NCI-H146 treated with DMSO at 0.1 percent for 48 hours (cell line): ENCODE measurements at regions not wholly inside any gene's neighbourhood (a gene's known extent, or its start where the extent isn't known, plus 50 kb on each side); places are given as distances from the start of the nearest gene placed in this dataset.

ENCODE experiments used
- DNase-seq: peaks from one replicate; lab custom pipeline; 2025; ENCODE audit not compliant: unreplicated experiment; lab: John Stamatoyannopoulos, UW

DNA sequence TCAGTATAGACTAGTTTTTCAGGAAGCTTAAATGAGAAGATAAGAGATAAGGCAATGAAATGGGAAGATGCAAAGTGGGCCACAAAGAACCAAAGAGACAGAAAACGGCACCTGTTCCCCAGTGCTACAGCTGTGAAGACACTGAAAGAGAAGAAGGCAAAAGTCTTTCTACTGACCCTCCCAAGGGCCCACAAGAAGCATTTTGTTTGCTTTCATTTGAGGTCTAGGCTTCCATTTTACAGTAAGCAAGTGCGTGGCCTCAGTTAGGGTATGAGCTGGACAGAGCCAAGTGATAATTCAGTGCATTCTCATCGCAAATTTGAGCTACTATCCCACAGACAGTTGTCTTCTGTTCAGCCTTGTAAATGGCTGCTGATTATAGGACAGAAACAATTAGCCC, 53.4 kb upstream of the STK17B start:
- no peak for DNase-seq

DNA sequence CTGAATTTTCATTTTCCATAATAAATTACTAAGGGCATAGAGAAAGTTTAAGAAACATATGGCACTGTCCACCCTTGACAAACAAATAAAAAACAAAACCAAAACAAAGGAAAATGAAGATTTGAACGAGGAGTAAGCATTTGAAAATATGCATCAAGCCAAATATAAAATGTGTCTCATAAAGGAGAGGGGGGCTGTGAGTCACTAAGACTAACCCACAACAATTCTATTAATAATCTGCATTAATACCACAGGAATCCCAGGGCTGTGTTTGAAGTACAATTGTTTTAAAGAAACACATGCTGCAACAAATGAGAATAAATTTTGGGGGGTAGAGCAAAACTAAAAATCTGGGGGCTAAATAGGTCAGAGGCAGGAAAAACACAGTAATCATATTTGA, 53.8 kb upstream of the STK17B start:
- DNase-seq = no peak

DNA sequence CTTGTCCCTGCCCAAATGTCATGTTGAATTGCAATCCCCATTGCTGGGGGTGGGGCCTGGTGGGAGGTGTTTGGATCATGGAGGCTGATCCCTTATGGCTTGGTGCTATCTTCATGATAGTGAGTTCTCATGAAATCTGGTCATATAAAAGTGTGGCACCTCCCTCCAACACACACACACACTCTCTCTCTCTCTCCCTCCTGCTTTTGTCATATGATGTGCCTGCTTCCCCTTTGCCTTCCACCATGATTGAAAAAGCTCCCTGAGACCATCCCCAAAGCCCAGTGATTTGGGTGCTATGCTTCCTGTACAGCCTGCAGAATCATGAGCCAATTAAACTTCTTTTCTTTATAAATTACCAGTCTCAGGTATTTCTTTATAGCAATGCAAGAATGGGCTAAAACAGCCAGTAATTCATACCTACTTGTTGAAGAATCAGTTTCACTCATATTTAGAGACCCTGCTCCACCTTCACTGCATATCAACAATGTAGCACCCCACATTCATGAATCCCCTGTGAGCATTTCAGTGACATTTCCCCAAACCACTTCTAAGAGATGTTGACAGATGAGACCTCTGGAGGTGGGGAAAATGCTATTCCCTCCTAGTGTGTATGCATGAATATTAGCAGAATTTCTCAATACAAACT, 54.8 kb upstream of the STK17B start:
- no peak for DNase-seq

DNA sequence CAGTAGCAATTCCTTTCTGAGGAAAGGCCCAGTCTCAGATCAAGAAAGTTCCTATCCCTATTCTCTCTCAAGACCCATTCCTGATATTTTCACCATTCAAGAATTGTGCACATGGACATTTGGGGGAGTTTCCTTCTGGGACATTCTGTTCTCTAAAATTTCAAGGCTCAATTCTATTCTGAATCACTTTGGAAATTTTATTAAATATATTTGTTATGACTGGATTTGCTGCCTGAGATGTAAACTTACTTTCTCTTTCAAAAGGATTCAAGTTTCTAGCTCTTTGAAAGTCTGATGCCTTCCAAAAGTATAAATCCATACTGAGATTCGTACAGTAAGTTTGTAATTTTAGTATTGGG, 55.3 kb upstream of the STK17B start:
- no peak for DNase-seq

DNA sequence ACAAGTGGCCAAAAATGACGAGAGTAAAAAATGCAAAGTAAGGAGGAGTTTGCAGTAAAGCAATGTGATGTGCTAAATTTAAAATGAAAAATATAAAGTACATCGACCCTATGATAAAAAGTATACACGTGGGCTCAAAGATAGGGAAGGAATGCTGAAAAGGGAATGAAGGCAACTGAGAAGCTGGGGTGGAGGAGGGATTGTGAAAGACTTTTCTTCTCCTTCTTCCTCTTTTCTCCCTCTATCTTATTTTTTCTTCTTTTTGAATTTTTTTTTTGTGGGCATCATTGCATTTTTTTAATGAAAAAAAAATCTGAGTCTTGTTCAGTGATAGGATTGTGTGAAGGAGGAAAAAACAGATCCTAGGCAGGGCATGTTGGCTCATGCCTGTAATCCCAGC, 57.6 kb upstream of the STK17B start:
- DNase-seq = no peak

DNA sequence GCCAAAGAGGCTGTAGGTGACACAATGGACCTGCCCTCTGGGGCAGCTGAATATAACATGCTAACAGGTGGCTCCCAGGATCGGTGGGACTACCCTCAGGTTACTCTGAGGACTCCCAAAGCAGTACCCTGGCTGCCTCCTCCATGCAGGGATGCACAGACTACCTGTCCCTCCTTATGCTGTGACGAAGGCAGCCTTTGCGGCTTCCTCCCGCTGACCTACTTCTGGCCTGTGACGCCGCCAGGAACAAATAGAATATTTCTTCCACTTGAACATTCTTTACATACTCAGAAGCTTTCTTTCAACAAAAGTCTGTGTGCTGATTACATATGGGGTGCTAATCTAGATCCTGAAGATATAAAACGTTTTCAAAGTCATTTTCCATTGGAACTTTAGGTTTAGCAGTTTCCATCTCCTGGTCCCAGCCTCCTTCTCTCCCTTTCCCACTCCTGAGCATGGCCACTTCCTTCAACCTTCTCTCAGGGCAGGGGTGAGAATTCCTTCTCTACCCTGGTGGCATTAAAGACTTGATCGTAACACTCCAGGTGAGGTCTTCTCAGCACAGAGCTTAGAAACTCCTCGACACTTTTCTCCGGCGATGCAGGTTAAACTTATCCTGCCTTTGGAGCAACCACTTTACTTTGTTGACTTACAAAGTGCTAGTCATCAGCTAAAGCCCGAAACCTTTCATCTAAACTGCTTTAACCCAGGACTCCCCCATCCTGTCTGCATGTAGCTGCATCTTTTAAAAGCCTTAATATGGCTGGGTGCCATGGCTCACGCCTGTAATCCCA, 58.9 kb upstream of the STK17B start:
- DNase-seq = no peak

DNA sequence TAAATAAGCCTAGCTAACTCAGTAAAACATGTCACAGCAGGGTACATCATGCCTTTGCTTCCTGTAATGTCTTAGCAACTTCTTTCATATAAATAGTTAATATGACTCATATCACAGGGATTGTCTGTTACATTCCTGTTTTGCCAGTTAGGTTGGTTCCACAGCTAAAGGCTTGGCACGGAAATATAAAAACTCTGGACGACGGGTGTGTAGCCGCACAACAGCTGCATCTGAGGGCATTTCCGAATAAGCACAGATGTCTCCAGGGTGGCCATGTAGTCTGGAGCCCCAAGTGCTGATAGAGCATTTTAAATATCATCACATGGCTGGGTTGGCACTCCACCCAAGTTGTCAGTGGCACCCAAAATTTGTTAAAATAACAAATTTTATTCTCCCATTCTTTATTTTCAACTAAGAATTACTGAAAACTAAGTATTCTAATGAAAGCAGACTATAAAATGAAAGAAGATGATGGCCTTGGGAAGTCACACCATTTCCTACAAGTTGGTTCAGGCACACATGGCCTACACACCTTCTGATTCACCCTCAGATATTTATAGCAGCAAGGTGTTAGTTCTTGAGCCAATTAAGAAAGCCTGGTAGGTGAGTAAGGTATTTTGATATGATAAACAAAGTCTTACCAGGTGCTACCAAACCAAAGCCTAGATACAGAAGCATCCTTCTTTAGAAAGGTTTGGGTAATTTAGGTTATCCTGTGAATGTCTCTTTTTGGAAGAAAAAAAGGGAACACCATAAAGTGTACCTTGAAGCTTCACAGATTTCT, 61.8 kb upstream of the STK17B start:
- DNase-seq = no peak

DNA sequence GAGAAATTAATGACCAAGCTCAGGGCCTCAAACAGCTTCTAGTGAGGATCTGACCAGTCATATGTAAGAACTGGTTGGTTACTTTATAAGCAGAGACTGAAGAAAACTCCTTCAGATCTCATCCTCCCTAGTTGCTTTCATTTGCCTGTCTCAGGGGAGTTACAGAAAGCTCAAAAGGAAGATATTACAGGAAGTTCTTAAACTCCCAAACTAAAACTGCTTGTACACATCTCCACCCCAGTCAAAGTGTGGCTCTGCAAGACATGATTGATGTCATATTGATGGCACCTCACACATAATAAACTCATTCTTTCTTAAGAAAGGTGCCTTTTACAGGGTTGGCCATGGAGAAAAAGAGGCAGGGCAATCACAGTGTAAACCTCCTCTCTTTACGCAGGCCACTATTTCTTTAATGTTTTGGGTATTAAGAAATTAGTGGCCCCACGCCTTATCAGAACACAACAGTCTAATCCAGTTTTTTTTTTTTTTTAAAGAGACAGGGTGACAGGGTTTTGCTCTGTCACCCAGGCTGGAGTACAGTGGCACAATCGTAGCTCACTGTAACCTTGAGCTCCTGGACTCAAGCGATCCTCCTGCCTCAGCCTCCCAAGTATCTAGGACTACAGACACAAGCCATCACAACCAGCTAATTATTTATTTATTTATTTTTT, 62.6 kb upstream of the STK17B start:
- no peak for DNase-seq

DNA sequence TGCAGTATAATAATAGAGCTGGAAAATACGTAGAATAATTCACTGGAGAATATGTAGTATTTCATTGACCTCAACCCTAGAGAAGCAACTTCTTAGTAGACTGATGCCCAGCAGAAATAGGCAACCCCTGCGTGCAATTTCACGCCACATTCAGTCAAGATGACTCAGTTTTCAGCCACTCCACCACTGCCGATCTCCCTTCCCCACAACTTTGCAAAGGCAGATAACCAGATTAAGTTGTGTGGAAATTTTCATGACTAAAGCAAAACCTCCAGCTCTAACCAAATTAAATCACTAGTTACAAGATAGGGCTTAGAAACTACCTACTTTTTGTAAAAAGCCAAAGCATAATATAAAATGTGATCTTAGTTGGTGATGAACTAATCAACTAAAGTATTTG, 63.3 kb upstream of the STK17B start:
- no peak for DNase-seq

DNA sequence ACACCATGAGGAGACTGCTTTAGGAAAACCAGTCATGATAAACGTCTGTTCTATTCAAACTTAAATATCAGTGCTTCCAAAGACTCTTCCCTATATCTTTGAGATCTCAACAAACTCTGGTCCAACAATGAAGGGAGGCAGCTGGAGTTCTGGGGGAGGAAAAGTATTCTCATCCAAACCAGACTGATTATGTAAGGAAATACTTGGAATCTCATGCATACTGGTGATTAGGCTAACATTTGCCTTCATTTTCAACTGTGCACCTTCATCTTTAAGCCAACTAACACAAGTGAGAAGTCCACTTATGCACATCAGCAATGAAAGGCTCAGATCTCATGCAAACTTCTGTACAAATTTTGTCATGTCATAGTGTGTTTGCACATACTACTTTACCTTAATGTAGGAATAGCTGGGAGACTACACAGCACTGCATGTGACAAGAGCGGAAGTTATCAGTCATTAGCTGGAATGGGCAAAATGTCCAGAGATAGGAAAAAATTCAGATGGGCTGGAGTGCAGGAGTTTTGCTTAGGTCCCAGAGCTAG, 67.5 kb upstream of the STK17B start:
- no peak for DNase-seq

DNA sequence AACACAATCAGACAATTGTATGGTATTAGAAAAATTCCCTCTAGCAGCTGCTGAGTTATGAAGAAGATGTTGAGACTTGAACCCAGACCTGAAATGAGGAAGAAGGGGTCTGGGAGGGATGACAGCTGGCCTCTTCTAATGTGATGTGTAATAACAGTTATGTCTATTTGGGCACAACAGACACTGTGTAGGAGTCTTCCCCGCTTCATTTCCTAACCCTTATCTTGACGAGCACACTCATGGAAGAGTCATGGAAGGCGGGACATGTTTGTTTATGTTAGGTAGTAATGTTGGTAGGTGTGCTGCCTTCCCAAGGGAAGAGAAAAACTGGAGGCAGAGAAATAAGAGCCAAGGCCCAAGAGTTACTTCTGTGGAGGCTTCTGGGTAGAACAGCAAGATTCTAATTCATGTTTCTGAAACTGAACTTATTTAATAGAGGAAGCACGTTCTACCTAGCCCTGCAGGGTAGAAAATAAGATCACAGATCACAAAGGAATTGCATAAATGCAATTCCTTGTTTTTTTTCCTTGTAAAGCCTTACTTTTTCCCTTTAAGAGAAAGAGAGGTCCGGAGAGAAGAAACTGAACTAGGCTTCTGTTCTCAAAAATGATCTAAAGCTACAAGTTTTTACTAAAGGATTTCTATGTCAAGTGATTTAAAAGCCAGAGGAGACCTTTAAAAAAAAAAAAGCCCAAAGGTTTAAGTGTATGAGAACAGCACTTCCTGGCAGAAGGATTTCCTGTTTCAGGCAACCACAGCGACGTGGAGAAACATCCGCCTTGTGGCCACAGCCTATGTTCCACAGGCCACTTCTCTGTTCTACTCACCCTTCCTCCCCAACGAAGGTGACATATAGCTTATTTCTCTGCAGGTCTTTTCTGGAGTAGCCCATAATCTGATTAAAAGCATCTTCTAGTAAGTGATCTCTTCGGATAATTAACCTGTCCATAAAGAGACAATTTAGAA, 68.5 kb upstream of the STK17B start:
- no peak for DNase-seq

DNA sequence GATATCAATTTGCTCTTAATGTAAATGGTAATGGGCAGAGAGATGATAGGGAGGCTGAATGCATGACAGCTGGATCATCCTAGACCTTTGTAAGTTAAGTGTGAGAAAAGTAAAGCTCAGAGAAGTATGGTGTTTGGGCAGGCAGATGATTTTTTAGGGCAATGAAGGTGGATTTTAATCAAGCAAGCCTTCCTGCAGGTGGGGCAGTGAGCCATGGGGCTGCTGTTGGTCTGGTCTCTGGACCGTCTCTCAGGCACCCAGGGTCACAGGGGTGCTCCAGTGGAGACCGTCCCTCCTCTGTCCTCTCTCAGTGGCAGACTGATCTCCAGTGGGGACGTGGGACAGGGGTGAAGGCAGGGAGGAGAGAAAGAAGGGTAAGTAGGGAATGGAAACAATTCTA, 69.8 kb upstream of the STK17B start:
- DNase-seq = no peak

DNA sequence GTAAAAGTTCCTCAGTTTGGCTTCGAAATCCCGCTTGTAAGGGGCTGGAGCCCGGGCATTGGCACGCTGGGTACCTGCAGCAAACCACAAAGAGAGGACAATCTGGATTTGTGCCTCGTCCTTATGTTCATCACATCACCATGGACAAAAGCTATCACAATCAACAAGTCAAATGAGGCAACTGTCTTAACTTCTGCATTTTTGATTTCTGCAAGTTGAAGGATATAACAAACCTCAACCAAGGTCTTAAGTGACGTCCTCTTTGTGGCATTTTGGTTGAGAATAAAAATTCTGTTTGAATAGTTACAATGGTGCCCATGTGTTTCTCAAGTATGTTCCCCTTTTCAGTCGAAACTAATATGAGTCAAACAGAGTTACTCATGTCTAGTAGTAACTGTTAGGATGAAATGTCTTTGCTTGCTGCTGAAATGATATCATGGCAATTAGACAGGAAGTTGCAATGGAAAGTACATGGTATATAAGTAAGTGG, 70.8 kb upstream of the STK17B start:
- no peak for DNase-seq

DNA sequence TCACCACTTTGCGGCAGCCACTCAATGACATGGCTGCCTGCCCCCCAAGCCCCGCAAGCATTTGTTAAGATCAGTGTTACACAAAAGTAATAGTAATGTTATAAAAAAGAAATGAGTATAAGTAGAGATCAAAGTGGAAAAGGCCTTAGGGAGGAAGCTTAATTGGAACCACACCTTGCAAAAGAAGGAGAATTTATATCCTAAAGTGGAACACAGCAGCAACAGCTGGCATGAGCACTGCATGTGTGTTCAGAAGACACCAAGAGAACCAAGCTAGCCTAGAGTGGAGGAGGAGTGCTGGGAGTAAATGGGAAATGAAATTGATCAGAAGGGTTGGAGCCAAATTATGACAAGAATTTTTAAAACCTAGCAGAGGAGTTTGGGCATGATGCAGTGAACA, 73.1 kb upstream of the STK17B start:
- DNase-seq = no peak

DNA sequence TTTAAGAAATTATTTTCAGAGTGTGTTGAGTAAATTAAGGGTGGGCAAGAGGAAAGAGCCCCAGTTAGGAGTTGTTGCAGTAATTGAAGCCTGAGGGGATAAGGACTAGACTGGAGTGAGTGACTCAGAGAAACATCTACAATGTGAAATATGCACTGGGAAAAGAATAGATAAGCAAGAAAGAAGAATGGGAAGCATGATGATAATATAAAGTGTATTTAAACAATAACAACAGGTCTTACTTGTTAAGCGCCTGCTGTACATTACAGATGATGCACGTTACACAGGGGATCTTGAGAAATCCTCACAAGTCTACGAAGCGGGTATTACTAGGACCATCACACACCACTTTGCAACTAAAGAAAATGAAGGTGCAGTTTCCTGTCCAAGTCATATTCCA, 73.6 kb upstream of the STK17B start:
- no peak for DNase-seq

DNA sequence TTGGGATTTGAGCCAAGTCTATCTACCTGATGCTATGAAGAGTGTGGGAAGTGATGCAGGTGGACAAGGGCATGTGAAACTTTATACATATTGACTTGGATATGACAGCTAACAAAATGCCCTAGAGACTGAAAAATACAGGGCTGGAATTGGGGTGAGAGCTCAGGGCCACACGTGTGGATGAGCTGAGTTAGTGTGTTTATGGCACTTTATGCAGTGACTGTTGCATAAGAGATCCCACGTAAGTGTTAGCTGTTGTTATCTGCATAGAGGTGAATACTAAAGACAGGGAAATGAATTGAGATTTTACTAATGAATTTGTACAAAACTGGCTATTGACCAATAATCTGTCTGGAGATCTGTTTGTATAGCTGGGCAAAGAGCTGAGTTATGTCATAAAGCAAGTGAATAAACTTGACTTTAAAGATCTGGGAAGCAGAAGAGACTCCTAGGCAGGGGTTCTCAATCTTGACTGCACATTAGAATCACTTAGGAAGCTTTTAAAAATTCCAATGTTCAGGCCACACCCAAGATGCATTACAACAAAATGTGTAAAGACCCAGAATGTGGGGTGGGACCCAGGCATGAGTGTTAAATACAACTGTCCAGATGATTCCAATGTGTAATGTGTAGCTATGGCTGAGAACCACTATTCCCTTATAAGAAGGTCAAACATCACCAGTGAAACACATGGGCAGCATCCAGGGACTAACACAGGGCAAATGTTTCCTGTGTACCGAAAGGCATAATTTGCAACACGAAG, 74.2 kb upstream of the STK17B start:
- no peak for DNase-seq

DNA sequence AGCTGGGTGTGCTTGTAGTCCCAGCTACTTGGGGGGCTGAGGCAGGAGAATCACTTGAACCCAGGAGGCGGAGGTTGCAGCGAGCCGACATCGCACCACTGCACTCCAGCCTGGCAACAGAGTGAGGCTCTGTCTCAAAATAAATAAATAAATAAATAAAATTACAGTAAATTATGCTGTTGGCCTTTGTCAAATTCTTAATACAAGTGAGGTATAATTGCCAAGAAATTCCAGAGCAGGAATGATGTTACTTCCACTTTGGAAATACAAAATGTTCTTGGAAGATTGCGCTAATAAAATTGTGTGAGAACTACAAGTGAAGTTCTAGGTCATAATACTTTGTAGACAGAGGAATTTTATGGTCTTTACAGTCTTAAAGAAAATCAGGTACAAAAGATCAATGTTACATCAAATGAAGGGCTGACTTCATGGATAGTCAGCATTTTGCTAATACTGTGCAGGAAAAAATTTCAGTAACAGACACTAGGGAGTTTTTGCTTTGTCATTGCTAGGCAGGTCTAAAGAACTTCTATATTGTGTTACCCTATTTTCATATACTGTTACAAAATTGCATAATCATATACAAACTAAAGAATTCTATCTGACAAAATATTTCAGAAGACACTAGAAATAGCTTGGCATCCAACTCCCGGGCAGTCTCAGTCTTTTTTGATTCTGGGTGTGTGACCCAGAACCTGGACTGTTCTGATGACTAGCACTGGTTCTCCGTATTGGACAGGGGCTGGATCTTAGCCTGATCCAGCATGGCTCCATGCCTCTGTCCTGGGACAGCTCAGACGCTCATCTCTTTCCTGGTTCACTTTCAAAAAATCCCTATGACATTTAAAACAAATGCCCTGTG, 76.0 kb upstream of the STK17B start:
- DNase-seq = no peak

DNA sequence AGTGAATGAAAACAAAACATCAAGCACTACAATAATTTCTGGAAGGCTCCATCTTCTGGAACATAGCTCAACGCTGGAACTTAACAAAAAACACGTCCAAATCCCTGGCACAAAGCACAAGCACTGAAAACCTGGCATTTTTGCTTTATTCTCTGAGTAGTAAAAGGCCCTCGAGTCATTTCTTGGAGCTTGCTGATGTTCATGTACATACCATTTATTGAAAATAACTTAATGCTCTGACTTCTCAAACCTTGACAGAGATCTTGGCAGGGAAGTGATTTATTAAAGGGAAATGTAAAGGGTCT, 76.5 kb upstream of the STK17B start:
- DNase-seq = no peak
